PC-9 (cell line): ENCODE measurements at regions not wholly inside any gene's neighbourhood (a gene's known extent, or its start where the extent isn't known, plus 50 kb on each side); places are given as distances from the start of the nearest gene placed in this dataset.

Experiments used
- BruUV-seq: library from RNA; stranded (reverse); fragments of 400-500 nt; replicated peaks from 2 replicates; lab custom pipeline; 2021; lab: Mats Ljungman, UMichigan
- CTCF ChIA-PET: fragments of 300-600 bp; sonication (Branson Sonifier 250); formaldehyde crosslinking; loops from one replicate; lab custom pipeline; 2022; ENCODE audit warnings: antibody characterized with exemption; lab: Charles Lee
- POLR2A ChIA-PET: fragments of 300-600 bp; sonication (Branson Sonifier 250); formaldehyde crosslinking; loops from one replicate; lab custom pipeline; 2022; ENCODE audit warnings: antibody characterized with exemption; ENCODE audit not compliant: unreplicated experiment; lab: Charles Lee
- DNase-seq, 2 experiments: peaks; one replicate each; pipeline versions ENCODE4 v3.0.0 to v3.0.0-alpha.2; 2015 to 2022; ENCODE audit warnings: mixed read lengths in 1 of 2
- H2AFZ ChIP-seq: fragments of 200-600 bp; sonication (generic); 2 replicates; pipeline ENCODE4 v1.8.1; 2017; ENCODE audit warnings: antibody characterized with exemption
- H3F3A ChIP-seq: fragments of 200-600 bp; sonication (generic); 2 replicates; pipeline ENCODE4 v1.8.1; 2017; ENCODE audit warnings: antibody characterized with exemption, mild to moderate bottlenecking, low read depth; ENCODE audit not compliant: insufficient read depth
- H3K27ac ChIP-seq: fragments of 200-600 bp; sonication (generic); 2 replicates; pipeline ENCODE4 v1.6.1; 2016; ENCODE audit warnings: mixed run types
- H3K27me3 ChIP-seq: fragments of 200-600 bp; sonication (generic); 2 replicates; pipeline ENCODE4 v1.6.1; 2016; ENCODE audit warnings: low read depth, mixed run types; ENCODE audit not compliant: insufficient read depth
- H3K36me3 ChIP-seq: fragments of 200-600 bp; sonication (generic); 2 replicates; pipeline ENCODE4 v1.6.1; 2016; ENCODE audit warnings: low read depth, mixed run types
- H3K4me1 ChIP-seq: fragments of 200-600 bp; sonication (generic); replicated peaks from 2 replicates; pipeline ENCODE4 v1.6.1; 2016; ENCODE audit warnings: mixed run types; ENCODE audit not compliant: insufficient read depth
- H3K4me2 ChIP-seq: fragments of 200-600 bp; sonication (generic); 2 replicates; pipeline ENCODE4 v1.6.1; 2017; ENCODE audit warnings: mixed run types
- H3K4me3 ChIP-seq: fragments of 200-600 bp; sonication (generic); 2 replicates; pipeline ENCODE4 v1.6.1; 2016; ENCODE audit warnings: mixed run types
- H3K79me2 ChIP-seq: fragments of 200-600 bp; sonication (generic); 2 replicates; pipeline ENCODE4 v1.6.1; 2017; ENCODE audit warnings: low read depth, mixed run types
- H3K9me2 ChIP-seq: fragments of 200-600 bp; sonication (generic); 2 replicates; pipeline ENCODE4 v1.8.1; 2017; ENCODE audit warnings: mild to moderate bottlenecking; ENCODE audit not compliant: insufficient read depth
- H3K9me3 ChIP-seq: fragments of 200-600 bp; sonication (generic); 2 replicates; pipeline ENCODE4 v1.8.1; 2016; ENCODE audit warnings: low read depth; ENCODE audit not compliant: insufficient read depth
- H4K20me1 ChIP-seq: fragments of 200-600 bp; sonication (generic); 2 replicates; pipeline ENCODE4 v1.8.1; 2017; ENCODE audit not compliant: insufficient read depth
- EZH2 ChIP-seq: fragments of 200-600 bp; sonication (generic); IDR thresholded peaks from 2 replicates; pipeline ENCODE4 v1.8.0; 2017; ENCODE audit warnings: antibody characterized with exemption, low read depth
- intact Hi-C: fragments of 100-400 bp; cut with micrococcal nuclease; formaldehyde crosslinking; loops from one replicate; pipeline ENCODE4 v1.10.0; 2022; ENCODE audit not compliant: unreplicated experiment
- TF ChIP-seq, protein P1 (sequence below): fragments of 200-600 bp; sonication (generic); conservative IDR thresholded peaks from 2 replicates; pipeline ENCODE4 v1.6.1; 2017; ENCODE audit warnings: mixed run types, antibody characterized with exemption, mild to moderate bottlenecking, moderate library complexity

DNA sequence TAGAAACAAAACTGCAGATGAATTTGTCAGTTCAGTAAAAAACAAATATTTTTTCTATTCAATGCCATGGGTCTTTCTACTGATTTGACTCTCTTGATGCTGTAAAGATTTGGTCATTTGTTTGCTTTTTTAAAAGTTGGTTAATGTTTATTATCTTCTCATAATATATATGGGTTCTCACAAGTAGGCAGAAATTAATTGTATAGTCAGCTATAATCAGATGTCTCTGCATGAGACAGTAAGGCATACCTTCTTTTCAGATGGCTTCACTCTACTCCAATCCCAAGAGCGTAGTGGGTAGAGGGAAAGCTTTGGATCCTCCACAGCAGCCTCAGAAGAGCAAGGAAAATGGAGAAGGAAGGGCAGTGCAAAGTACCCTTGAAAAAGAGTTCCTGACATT, 1202.9 kb upstream of the CELF4 start:
- BruUV-seq: no TSS peak
- H4K20me1 ChIP-seq: no peaks in the 10 kb centered on the region
- ChIA-PET POLR2A (no interaction called here), CTCF (no interaction called here)
- TF ChIP-seq, protein P1, sequence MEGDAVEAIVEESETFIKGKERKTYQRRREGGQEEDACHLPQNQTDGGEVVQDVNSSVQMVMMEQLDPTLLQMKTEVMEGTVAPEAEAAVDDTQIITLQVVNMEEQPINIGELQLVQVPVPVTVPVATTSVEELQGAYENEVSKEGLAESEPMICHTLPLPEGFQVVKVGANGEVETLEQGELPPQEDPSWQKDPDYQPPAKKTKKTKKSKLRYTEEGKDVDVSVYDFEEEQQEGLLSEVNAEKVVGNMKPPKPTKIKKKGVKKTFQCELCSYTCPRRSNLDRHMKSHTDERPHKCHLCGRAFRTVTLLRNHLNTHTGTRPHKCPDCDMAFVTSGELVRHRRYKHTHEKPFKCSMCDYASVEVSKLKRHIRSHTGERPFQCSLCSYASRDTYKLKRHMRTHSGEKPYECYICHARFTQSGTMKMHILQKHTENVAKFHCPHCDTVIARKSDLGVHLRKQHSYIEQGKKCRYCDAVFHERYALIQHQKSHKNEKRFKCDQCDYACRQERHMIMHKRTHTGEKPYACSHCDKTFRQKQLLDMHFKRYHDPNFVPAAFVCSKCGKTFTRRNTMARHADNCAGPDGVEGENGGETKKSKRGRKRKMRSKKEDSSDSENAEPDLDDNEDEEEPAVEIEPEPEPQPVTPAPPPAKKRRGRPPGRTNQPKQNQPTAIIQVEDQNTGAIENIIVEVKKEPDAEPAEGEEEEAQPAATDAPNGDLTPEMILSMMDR: no peak
- no peak for TF ChIP-seq EZH2
- no peaks in the 10 kb centered on the region for H3K9me2 ChIP-seq
- H3K4me2 ChIP-seq: no peak overlapping the region
- no peak for DNase-seq
- intact Hi-C loops: no loop called here
- no peak overlapping the region for H2AFZ ChIP-seq
- no peaks in the 10 kb centered on the region for H3K36me3 ChIP-seq
- H3K27ac ChIP-seq: no peak overlapping the region
- no peaks in the 10 kb centered on the region for H3K27me3 ChIP-seq
- no peaks in the 10 kb centered on the region for H3K9me3 ChIP-seq
- H3K79me2 ChIP-seq: no peaks in the 10 kb centered on the region
- H3F3A ChIP-seq: no peaks in the 10 kb centered on the region
- no peaks in the 10 kb centered on the region for H3K4me1 ChIP-seq
- no peak overlapping the region for H3K4me3 ChIP-seq

DNA sequence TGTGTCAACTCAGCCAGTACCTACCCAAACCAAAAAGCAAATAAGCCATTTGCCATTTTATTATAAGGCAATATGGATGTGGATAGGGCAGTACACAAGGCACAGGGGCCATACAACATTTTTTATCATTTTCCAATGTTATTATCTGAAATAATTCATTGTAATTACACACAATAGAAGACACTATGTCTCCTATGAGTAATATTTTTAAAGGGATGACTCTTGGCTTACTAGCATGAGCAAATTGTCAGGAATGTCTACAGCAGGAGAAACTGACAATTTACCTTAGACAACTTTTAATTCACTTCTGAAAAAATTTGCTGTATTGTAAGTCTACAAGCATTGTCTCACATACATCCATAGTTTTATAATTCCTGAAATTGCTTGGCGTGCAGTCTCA, 1193.9 kb upstream of the CELF4 start:
- no peak overlapping the region for H2AFZ ChIP-seq
- DNase-seq: no peak
- no peak overlapping the region for H3K4me2 ChIP-seq
- no peaks in the 10 kb centered on the region for H3K36me3 ChIP-seq
- no peaks in the 10 kb centered on the region for H3K9me3 ChIP-seq
- H3K79me2 ChIP-seq: no peaks in the 10 kb centered on the region
- H4K20me1 ChIP-seq: no peaks in the 10 kb centered on the region
- intact Hi-C loops: no loop called here
- POLR2A ChIA-PET: no interaction called here
- no peak for TF ChIP-seq EZH2
- TF ChIP-seq, protein P1: no peak
- H3K27me3 ChIP-seq: no peaks in the 10 kb centered on the region
- no peaks in the 10 kb centered on the region for H3K9me2 ChIP-seq
- BruUV-seq: no TSS peak
- no peaks in the 10 kb centered on the region for H3F3A ChIP-seq
- H3K27ac ChIP-seq: no peak overlapping the region
- no peak overlapping the region for H3K4me3 ChIP-seq
- CTCF ChIA-PET: no interaction called here
- no peaks in the 10 kb centered on the region for H3K4me1 ChIP-seq

DNA sequence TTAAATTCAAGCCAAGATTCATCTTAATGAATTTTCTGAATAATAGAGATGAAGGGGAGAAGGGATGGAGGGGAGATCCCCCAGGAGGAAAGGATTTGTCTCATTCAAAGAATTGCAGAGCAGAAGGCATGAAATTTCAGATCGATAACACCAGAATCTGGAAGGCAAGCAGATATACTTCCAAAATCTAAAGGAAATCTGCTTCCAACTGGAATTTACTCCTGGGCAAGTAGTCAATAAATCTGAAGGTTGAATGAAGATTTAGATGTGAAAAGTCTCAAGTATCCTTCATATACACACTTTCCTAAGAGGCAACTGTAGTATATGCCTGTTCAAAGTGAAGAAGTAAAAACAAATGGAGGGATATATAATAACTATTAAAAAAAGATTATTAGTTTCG, 1190.8 kb upstream of the CELF4 start:
- BruUV-seq: no TSS peak
- Histone ChIP-seq H2AFZ (no peak overlapping the region), H3K27me3 (no peaks in the 10 kb centered on the region), H3K4me3 (no peak overlapping the region), H4K20me1 (no peaks in the 10 kb centered on the region), H3K4me1 (no peaks in the 10 kb centered on the region), H3K27ac (no peak overlapping the region), H3K9me3 (no peaks in the 10 kb centered on the region), H3F3A (no peaks in the 10 kb centered on the region), H3K79me2 (no peaks in the 10 kb centered on the region), H3K9me2 (no peaks in the 10 kb centered on the region), H3K4me2 (no peak overlapping the region), H3K36me3 (no peaks in the 10 kb centered on the region)
- ChIA-PET CTCF (no interaction called here), POLR2A (no interaction called here)
- DNase-seq: no peak
- intact Hi-C loops: no loop called here
- TF ChIP-seq, protein P1: no peak
